ENCODE measurements at regions not wholly inside any gene's neighbourhood (a gene's known extent, or its start where the extent isn't known, plus 50 kb on each side); places are given as distances from the start of the nearest gene placed in this dataset.

- Mint-ChIP-seq H3K36me3 (ENCODE audit: unreplicated experiment) (no peaks in the 10 kb centered on the region), H3K27me3 (ENCODE audit: unreplicated experiment) (no peaks in the 10 kb centered on the region), H3K4me1 (ENCODE audit: low read depth, unreplicated experiment) (peaks cover 10% of the 10 kb centered on the region), H3K4me3 (ENCODE audit: unreplicated experiment) (no peak overlapping the region), H3K9me3 (ENCODE audit: unreplicated experiment) (peaks cover 4% of the 10 kb centered on the region), H3K27ac (ENCODE audit: unreplicated experiment) (no peak overlapping the region)
- no peak for DNase-seq
- no peak for TF ChIP-seq CTCF (IDR thresholded peaks at IDR 0.05; ENCODE audit: partially characterized antibody, unreplicated experiment)
These were observed 685.6 kb upstream of the NXPH2 start for GRCh38 chr2:139465789-139466188.

- no peak for TF ChIP-seq CTCF (IDR thresholded peaks at IDR 0.05; ENCODE audit: partially characterized antibody, unreplicated experiment)
- Mint-ChIP-seq H3K9me3 (ENCODE audit: unreplicated experiment) (peaks cover 5% of the 10 kb centered on the region), H3K27ac (ENCODE audit: unreplicated experiment) (no peak overlapping the region), H3K27me3 (ENCODE audit: unreplicated experiment) (no peaks in the 10 kb centered on the region), H3K4me1 (ENCODE audit: low read depth, unreplicated experiment) (peaks cover 10% of the 10 kb centered on the region), H3K4me3 (ENCODE audit: unreplicated experiment) (no peak overlapping the region), H3K36me3 (ENCODE audit: unreplicated experiment) (peaks cover 4% of the 10 kb centered on the region)
- no peak for DNase-seq
These were observed 677.7 kb upstream of the NXPH2 start for GRCh38 chr2:139457873-139458272.

GRCh38 chr2:139454251-139454650 is 674.1 kb upstream of the NXPH2 start:
- Mint-ChIP-seq H3K4me1 (ENCODE audit: low read depth, unreplicated experiment) (peaks cover 2% of the 10 kb centered on the region), H3K27ac (ENCODE audit: unreplicated experiment) (no peak overlapping the region), H3K27me3 (ENCODE audit: unreplicated experiment) (no peaks in the 10 kb centered on the region), H3K4me3 (ENCODE audit: unreplicated experiment) (no peak overlapping the region), H3K9me3 (ENCODE audit: unreplicated experiment) (peaks cover 4% of the 10 kb centered on the region), H3K36me3 (ENCODE audit: unreplicated experiment) (peaks cover 4% of the 10 kb centered on the region)
- no peak for DNase-seq
- TF ChIP-seq CTCF (IDR thresholded peaks at IDR 0.05; ENCODE audit: partially characterized antibody, unreplicated experiment), result no peak

GRCh38 chr2:139439100-139439499 is 658.9 kb upstream of the NXPH2 start:
- Mint-ChIP-seq H3K9me3 (ENCODE audit: unreplicated experiment) (no peaks in the 10 kb centered on the region), H3K4me3 (ENCODE audit: unreplicated experiment) (no peak overlapping the region), H3K27ac (ENCODE audit: unreplicated experiment) (no peak overlapping the region), H3K4me1 (ENCODE audit: low read depth, unreplicated experiment) (no peaks in the 10 kb centered on the region), H3K36me3 (ENCODE audit: unreplicated experiment) (no peaks in the 10 kb centered on the region), H3K27me3 (ENCODE audit: unreplicated experiment) (no peaks in the 10 kb centered on the region)
- DNase-seq, result no peak
- no peak for TF ChIP-seq CTCF (IDR thresholded peaks at IDR 0.05; ENCODE audit: partially characterized antibody, unreplicated experiment)

GRCh38 chr2:139438478-139438877 is 658.3 kb upstream of the NXPH2 start:
- H3K27me3 Mint-ChIP-seq (ENCODE audit: unreplicated experiment), result no peaks in the 10 kb centered on the region
- no peak overlapping the region for H3K27ac Mint-ChIP-seq (ENCODE audit: unreplicated experiment)
- TF ChIP-seq CTCF (IDR thresholded peaks at IDR 0.05; ENCODE audit: partially characterized antibody, unreplicated experiment), result no peak
- H3K36me3 Mint-ChIP-seq (ENCODE audit: unreplicated experiment), result no peaks in the 10 kb centered on the region
- DNase-seq, result no peak
- H3K9me3 Mint-ChIP-seq (ENCODE audit: unreplicated experiment), result no peaks in the 10 kb centered on the region
- no peak overlapping the region for H3K4me3 Mint-ChIP-seq (ENCODE audit: unreplicated experiment)
- H3K4me1 Mint-ChIP-seq (ENCODE audit: low read depth, unreplicated experiment), result no peaks in the 10 kb centered on the region

All from glutamatergic neuron (in vitro differentiated cells).